Motor neuron (in vitro differentiated cells): ENCODE measurements at regions not wholly inside any gene's neighbourhood (a gene's known extent, or its start where the extent isn't known, plus 50 kb on each side); places are given as distances from the start of the nearest gene placed in this dataset.
"Not testable (repeated sequence)": the region's sequence is repeated elsewhere in the genome, so short reads cannot be mapped to it uniquely, and the experiment has no call there.

Experiments
- ATAC-seq, 8 experiments: fragments of 200-7000 bp; cut with Tn5 transposase; replicated peaks in 6 of 8; 2 replicates each; pipeline ENCODE4 v1.8.0; 2021; ENCODE audit warnings: mild to moderate bottlenecking in 8 of 8, moderate library complexity in 8 of 8
- H3K27ac ChIP-seq, 2 donors: fragments of 250-450 bp; sonication (Bioruptor Pico); 2 replicates each; pipeline ENCODE4 v1.9.0; 2021; ENCODE audit warnings: antibody characterized with exemption in 2 of 2, mild to moderate bottlenecking in 2 of 2, moderate library complexity in 1 of 2
- H3K4me1 ChIP-seq, 2 donors: fragments of 250-450 bp; sonication (Bioruptor Pico); replicated peaks in 1 of 2; 2 replicates each; pipeline ENCODE4 v1.6.1; 2021; ENCODE audit warnings: antibody characterized with exemption in 2 of 2, mild to moderate bottlenecking in 2 of 2, moderate library complexity in 1 of 2
- H3K4me3 ChIP-seq, 5 donors: fragments of 250-450 bp; sonication (Bioruptor Pico); 2 replicates each; pipeline ENCODE4 v1.9.0; 2021; ENCODE audit warnings: antibody characterized with exemption in 5 of 5, mild to moderate bottlenecking in 5 of 5, moderate library complexity in 4 of 5
- WGBS, 10 experiments: fragments of 450-650 bp; shearing (Covaris generic); methylation state at CpG; one replicate each; pipeline ENCODE4 v1.0.0; 2022; 5-methylcytosine and 5-hydroxymethylcytosine counted together
- in situ Hi-C, 9 experiments: fragments of 400-800 bp; cut with MboI; loops; one replicate each; pipeline ENCODE4 v1.15.0; 2021; ENCODE audit warnings: low sequenced_read_pairs in 9 of 9, low pct_unique_long_range_greater_than_20kb in 2 of 9; ENCODE audit not compliant: unreplicated experiment in 9 of 9

- H3K4me3 ChIP-seq, result no peak overlapping the region
- H3K4me1 ChIP-seq, result no peaks in the 10 kb centered on the region
- no peak for ATAC-seq
- no peak overlapping the region for H3K27ac ChIP-seq
- WGBS, 10 experiments, result 33 to 100% (median 67%) methylated on average over 1 to 3 of the region's 3 CpGs; no CpG with 5 or more reads in 3 of the 10 experiments
- in situ Hi-C loops, result no loop called here
Observed at GRCh38 chr12:53866727-53867126, 71.9 kb upstream of the HOXC13 start.

GRCh38 chr12:53867216-53868012 is 71.2 kb upstream of the HOXC13 start:
- 20 to 67% (median 60%) methylated on average over 1 to 3 of the region's 3 CpGs; no CpG with 5 or more reads in 3 of the 10 experiments for WGBS, 10 experiments
- no peak overlapping the region for H3K4me3 ChIP-seq
- H3K27ac ChIP-seq, result no peak overlapping the region
- H3K4me1 ChIP-seq, result no peaks in the 10 kb centered on the region
- in situ Hi-C loops, result no loop called here
- peak in 2 of 8 experiments; percentile 12 to 13 for ATAC-seq

GRCh38 chr12:53868511-53868986 is 70.1 kb upstream of the HOXC13 start:
- H3K27ac ChIP-seq, result no peak overlapping the region
- 0 to 69% (median 35%) methylated on average over 1 to 4 of the region's 5 CpGs; no CpG with 5 or more reads in 4 of the 10 experiments for WGBS, 10 experiments
- no peak overlapping the region for H3K4me3 ChIP-seq
- H3K4me1 ChIP-seq, result no peaks in the 10 kb centered on the region
- in situ Hi-C loops, result no loop called here
- ATAC-seq, result peak in 4 of 8 experiments; percentile 50 to 85 (median 64)

GRCh38 chr12:53869500-53869899 is 69.1 kb upstream of the HOXC13 start:
- Histone ChIP-seq H3K4me1 (no peaks in the 10 kb centered on the region), H3K4me3 (no peak overlapping the region), H3K27ac (no peak overlapping the region)
- in situ Hi-C loops, result no loop called here
- 80 to 100% (median 100%) methylated on average over 1 of the region's 1 CpG; no CpG with 5 or more reads in 4 of the 10 experiments for WGBS, 10 experiments
- ATAC-seq, result peak in 3 of 8 experiments; percentile 40 to 72 (median 44)

- WGBS, 10 experiments, result 29 to 76% (median 57%) methylated on average over 2 to 4 of the region's 4 CpGs; no CpG with 5 or more reads in 1 of the 10 experiments
- no peak overlapping the region for H3K4me3 ChIP-seq
- in situ Hi-C loops, result no loop called here
- H3K27ac ChIP-seq, result no peak overlapping the region
- H3K4me1 ChIP-seq, result no peaks in the 10 kb centered on the region
- no peak for ATAC-seq
Observed at GRCh38 chr12:53870117-53870516, 68.5 kb upstream of the HOXC13 start.

GRCh38 chr12:53871367-53871766 is 67.3 kb upstream of the HOXC13 start:
- ATAC-seq, result peak in 3 of 8 experiments; percentile 24 to 61 (median 52)
- no peaks in the 10 kb centered on the region for H3K4me1 ChIP-seq
- in situ Hi-C loops, result no loop called here
- no peak overlapping the region for H3K27ac ChIP-seq
- no peak overlapping the region for H3K4me3 ChIP-seq

GRCh38 chr12:53872367-53872766 is 66.3 kb upstream of the HOXC13 start:
- in situ Hi-C loops, result no loop called here
- H3K4me3 ChIP-seq, result no peak overlapping the region
- no peak for ATAC-seq
- no peaks in the 10 kb centered on the region for H3K4me1 ChIP-seq
- no peak overlapping the region for H3K27ac ChIP-seq
- 17 to 51% (median 31%) methylated on average over 1 to 2 of the region's 2 CpGs for WGBS, 10 experiments

- in situ Hi-C loops, H3K4me1 ChIP-seq, H3K27ac ChIP-seq, ATAC-seq, H3K4me3 ChIP-seq: not testable (repeated sequence)
- 27 to 40% methylated on average over 1 to 2 of the region's 3 CpGs; no CpG with 5 or more reads in 8 of the 10 experiments for WGBS, 10 experiments
Observed at GRCh38 chr12:53877961-53878360, 60.7 kb upstream of the HOXC13 start.

- in situ Hi-C loops, result no loop called here
- WGBS, 10 experiments, result 0 to 36% (median 26%) methylated on average over 1 to 3 of the region's 3 CpGs; no CpG with 5 or more reads in 2 of the 10 experiments
- ATAC-seq, result peak in 1 of 8 experiments; percentile 32
- Histone ChIP-seq H3K4me1 (no peaks in the 10 kb centered on the region), H3K4me3 (no peak overlapping the region), H3K27ac (no peak overlapping the region)
Observed at GRCh38 chr12:53887006-53887405, 51.6 kb upstream of the HOXC13 start.

GRCh38 chr12:53887881-53888280 is 50.8 kb upstream of the HOXC13 start:
- 0 to 71% (median 57%) methylated on average over 1 to 2 of the region's 2 CpGs; no CpG with 5 or more reads in 1 of the 10 experiments for WGBS, 10 experiments
- H3K27ac ChIP-seq, result no peak overlapping the region
- in situ Hi-C loops, result no loop called here

More at GRCh38 chr12:53887881-53888280, 50.8 kb upstream of the HOXC13 start:
- no peak overlapping the region for H3K4me3 ChIP-seq
- H3K4me1 ChIP-seq, result no peaks in the 10 kb centered on the region
- no peak for ATAC-seq
